CD4-positive, alpha-beta T cell (primary cell): ENCODE measurements at regions not wholly inside any gene's neighbourhood (a gene's known extent, or its start where the extent isn't known, plus 50 kb on each side); places are given as distances from the start of the nearest gene placed in this dataset.

Source experiments
- ATAC-seq: fragments of 200-7000 bp; cut with Tn5 transposase; one replicate; pipeline ENCODE4 v1.10.0; 2022; ENCODE audit warnings: mild to moderate bottlenecking; ENCODE audit not compliant: poor library complexity
- CTCF ChIA-PET: fragments of 350-600 bp; sonication (Branson Sonifier 250); formaldehyde crosslinking; loops from one replicate; lab custom pipeline; 2021; ENCODE audit warnings: antibody characterized with exemption, inconsistent platforms; lab: Charles Lee
- POLR2A ChIA-PET: fragments of 350-600 bp; sonication (Branson Sonifier 250); formaldehyde crosslinking; loops from one replicate; lab custom pipeline; 2021; ENCODE audit warnings: antibody characterized with exemption, inconsistent platforms; lab: Charles Lee
- DNase-seq, 14 experiments: peaks; one replicate each; pipeline ENCODE4 v3.0.0-alpha.2; 2013 to 2020; ENCODE audit warnings: mixed read lengths in 2 of 14
- H3K27ac ChIP-seq, 2 donors: one replicate each; pipeline versions ENCODE4 v1.5.1 to v1.7.0; 2013; ENCODE audit warnings: low read length in 2 of 2, low read depth in 1 of 2, mild to moderate bottlenecking in 1 of 2
- H3K27me3 ChIP-seq, 2 experiments: 1 replicate in 1 of 2; 2 replicates in 1 of 2; pipeline versions ENCODE4 v1.6.1 to v1.7.0; 2013; ENCODE audit warnings: low read length in 2 of 2, control low read depth in 1 of 2, mild to moderate bottlenecking in 1 of 2, moderate library complexity in 1 of 2; ENCODE audit not compliant: insufficient read depth in 2 of 2, control insufficient read depth in 1 of 2
- H3K36me3 ChIP-seq: one replicate; pipeline ENCODE4 v1.6.1; 2013; ENCODE audit warnings: low read length, control low read depth; ENCODE audit not compliant: insufficient read depth
- H3K4me1 ChIP-seq: one replicate; pipeline ENCODE4 v1.6.1; 2013; ENCODE audit warnings: low read length, control low read depth; ENCODE audit not compliant: insufficient read depth
- H3K4me3 ChIP-seq: one replicate; pipeline ENCODE4 v1.5.1; 2013; ENCODE audit warnings: mild to moderate bottlenecking, low read length, moderate library complexity
- H3K9me3 ChIP-seq, 2 experiments: 1 replicate in 1 of 2; 2 replicates in 1 of 2; pipeline versions ENCODE4 v1.6.1 to v1.7.0; 2013; ENCODE audit warnings: low read length in 2 of 2, mild to moderate bottlenecking in 2 of 2, control low read depth in 1 of 2, moderate library complexity in 1 of 2; ENCODE audit not compliant: control insufficient read depth in 1 of 2, insufficient read depth in 1 of 2
- H3K27ac Mint-ChIP-seq: one replicate; pipeline ENCODE4 v1.8.0; 2020; ENCODE audit warnings: mixed read lengths
- H3K27me3 Mint-ChIP-seq: one replicate; pipeline ENCODE4 v1.8.0; 2021; ENCODE audit warnings: mixed read lengths
- H3K36me3 Mint-ChIP-seq: one replicate; pipeline ENCODE4 v1.8.0; 2021; ENCODE audit warnings: low read depth, mixed read lengths
- H3K4me1 Mint-ChIP-seq: one replicate; pipeline ENCODE4 v1.8.0; 2021; ENCODE audit warnings: low read depth, mixed read lengths
- H3K4me3 Mint-ChIP-seq: one replicate; pipeline ENCODE4 v1.8.0; 2020; ENCODE audit warnings: mild to moderate bottlenecking, mixed read lengths
- H3K9me3 Mint-ChIP-seq: one replicate; pipeline ENCODE4 v1.8.0; 2020; ENCODE audit warnings: mixed read lengths
- CTCF ChIP-seq: fragments of 200-600 bp; IDR thresholded peaks from one replicate; pipeline ENCODE4 v1.8.0; 2022; ENCODE audit warnings: antibody characterized with exemption, mild to moderate bottlenecking
- intact Hi-C, 2 experiments: fragments of 100-400 bp; cut with DNase I in 1 of 2; cut with micrococcal nuclease in 1 of 2; formaldehyde crosslinking; loops; one replicate each; pipeline versions ENCODE4 v1.15.1 to v1.9.0; 2023 to 2025; cut with DNase I, micrococcal nuclease

GRCh38 chr2:117169036-117169765 lies 645.3 kb upstream of the DDX18 start:
- Mint-ChIP-seq H3K9me3 (peaks cover 16% of the 10 kb centered on the region), H3K36me3 (no peaks in the 10 kb centered on the region), H3K4me1 (no peaks in the 10 kb centered on the region), H3K4me3 (no peak overlapping the region), H3K27me3 (no peaks in the 10 kb centered on the region), H3K27ac (no peak overlapping the region)
- ATAC-seq (no peak), DNase-seq (no peak)
- CTCF ChIA-PET: no interaction called here
- H3K36me3 ChIP-seq: no peaks in the 10 kb centered on the region
- H3K9me3 ChIP-seq: peaks cover 8 to 9% of the 10 kb centered on the region in 2 experiments
- POLR2A ChIA-PET: no interaction called here
- no peak for TF ChIP-seq CTCF
- H3K27me3 ChIP-seq: no peaks in the 10 kb centered on the region
- no peak overlapping the region for H3K4me3 ChIP-seq
- intact Hi-C loops: no loop called here
- H3K4me1 ChIP-seq: no peaks in the 10 kb centered on the region
- H3K27ac ChIP-seq: no peak overlapping the region

GRCh38 chr2:117170897-117171296 lies 643.6 kb upstream of the DDX18 start:
- Histone ChIP-seq H3K4me1 (no peaks in the 10 kb centered on the region), H3K27me3 (no peaks in the 10 kb centered on the region), H3K36me3 (no peaks in the 10 kb centered on the region), H3K27ac (no peak overlapping the region), H3K9me3 (peaks cover 8 to 9% of the 10 kb centered on the region in 2 experiments), H3K4me3 (no peak overlapping the region)
- H3K9me3 Mint-ChIP-seq: peaks cover 16% of the 10 kb centered on the region
- H3K4me3 Mint-ChIP-seq: no peak overlapping the region
- no peaks in the 10 kb centered on the region for H3K4me1 Mint-ChIP-seq
- no peaks in the 10 kb centered on the region for H3K27me3 Mint-ChIP-seq
- DNase-seq (no peak), ATAC-seq (no peak)
- no peaks in the 10 kb centered on the region for H3K36me3 Mint-ChIP-seq
- intact Hi-C loops: no loop called here
- POLR2A ChIA-PET: no interaction called here
- H3K27ac Mint-ChIP-seq: no peak overlapping the region
- no peak for TF ChIP-seq CTCF
- CTCF ChIA-PET: no interaction called here

- H3K27ac Mint-ChIP-seq: no peak overlapping the region
- H3K9me3 Mint-ChIP-seq: peaks cover 3% of the 10 kb centered on the region
- H3K4me1 ChIP-seq: no peaks in the 10 kb centered on the region
- intact Hi-C loops: no loop called here
- ChIA-PET POLR2A (no interaction called here), CTCF (no interaction called here)
- H3K27ac ChIP-seq: no peak overlapping the region
- peaks cover 0 to 3% of the 10 kb centered on the region in 2 experiments for H3K9me3 ChIP-seq
- no peaks in the 10 kb centered on the region for H3K4me1 Mint-ChIP-seq
- H3K27me3 ChIP-seq: no peaks in the 10 kb centered on the region
- TF ChIP-seq CTCF: no peak
- H3K4me3 ChIP-seq: no peak overlapping the region
- no peaks in the 10 kb centered on the region for H3K36me3 ChIP-seq
- H3K27me3 Mint-ChIP-seq: no peaks in the 10 kb centered on the region
- ATAC-seq (no peak), DNase-seq (no peak)
- H3K4me3 Mint-ChIP-seq: no peak overlapping the region
- no peaks in the 10 kb centered on the region for H3K36me3 Mint-ChIP-seq
Observed at GRCh38 chr2:117179405-117179804, 635.1 kb upstream of the DDX18 start.
